ENCODE measurements at regions not wholly inside any gene's neighbourhood (a gene's known extent, or its start where the extent isn't known, plus 50 kb on each side); places are given as distances from the start of the nearest gene placed in this dataset.
A peak's percentile ranks its signal among the peaks of the same experiment; 100 is the strongest.

- H3K27ac ChIP-seq (ENCODE audit: low read depth, low read length) = no peak overlapping the region
- H2AFZ ChIP-seq (ENCODE audit: low read depth, low read length) = no peak overlapping the region
- no peak overlapping the region for H3K9ac ChIP-seq (ENCODE audit: low read length)
- no peak for FAIRE-seq
- Mint-ChIP-seq H3K27ac (ENCODE audit: unreplicated experiment) (no peak overlapping the region), H3K27me3 (ENCODE audit: low read depth, unreplicated experiment) (no peaks in the 10 kb centered on the region), H3K4me3 (ENCODE audit: unreplicated experiment) (no peak overlapping the region), H3K9me3 (ENCODE audit: unreplicated experiment) (peaks cover 7% of the 10 kb centered on the region), H3K4me1 (ENCODE audit: low read depth, unreplicated experiment) (peaks cover 29% of the 10 kb centered on the region), H3K36me3 (ENCODE audit: low read depth, unreplicated experiment) (no peaks in the 10 kb centered on the region)
- H3K9me3 ChIP-seq (ENCODE audit: insufficient read depth, low read depth, low read length) = no peaks in the 10 kb centered on the region
- H3K79me2 ChIP-seq (ENCODE audit: insufficient read depth, low read length) = no peaks in the 10 kb centered on the region
- H3K4me3 ChIP-seq (ENCODE audit: insufficient read depth, low read depth, low read length) = no peak overlapping the region
- peaks cover 50% of the 10 kb centered on the region for H3K4me1 ChIP-seq (ENCODE audit: insufficient read depth, low read length)
- no peaks in the 10 kb centered on the region for H3K27me3 ChIP-seq (ENCODE audit: insufficient read depth, low read length)
- H3K4me2 ChIP-seq (ENCODE audit: low read length) = no peak overlapping the region
- no peak for DNase-seq (ENCODE audit: low read depth)
- TF ChIP-seq EZH2 (IDR thresholded peaks at IDR 0.05; ENCODE audit: insufficient read depth, low read length) = no peak
- no peak for TF ChIP-seq CTCF (IDR thresholded peaks at IDR 0.05; ENCODE audit: insufficient read depth, low read depth, low read length)
- no peaks in the 10 kb centered on the region for H4K20me1 ChIP-seq (ENCODE audit: insufficient read depth, low read length)
- H3K36me3 ChIP-seq (ENCODE audit: insufficient read depth, low read length) = no peaks in the 10 kb centered on the region
Observed at GRCh38 chr14:50041980-50042379, 74.4 kb downstream of the VCPKMT start.

- TF ChIP-seq EZH2 (IDR thresholded peaks at IDR 0.05; ENCODE audit: insufficient read depth, low read length) (no peak), CTCF (IDR thresholded peaks at IDR 0.05; ENCODE audit: insufficient read depth, low read depth, low read length) (no peak)
- peaks cover 36% of the 10 kb centered on the region for H3K4me1 ChIP-seq (ENCODE audit: insufficient read depth, low read length)
- no peaks in the 10 kb centered on the region for H3K9me3 ChIP-seq (ENCODE audit: insufficient read depth, low read depth, low read length)
- Mint-ChIP-seq H3K36me3 (ENCODE audit: low read depth, unreplicated experiment) (peaks cover 2% of the 10 kb centered on the region), H3K27ac (ENCODE audit: unreplicated experiment) (no peak overlapping the region), H3K27me3 (ENCODE audit: low read depth, unreplicated experiment) (no peaks in the 10 kb centered on the region), H3K9me3 (ENCODE audit: unreplicated experiment) (peaks cover 7% of the 10 kb centered on the region), H3K4me1 (ENCODE audit: low read depth, unreplicated experiment) (peaks cover 22% of the 10 kb centered on the region), H3K4me3 (ENCODE audit: unreplicated experiment) (no peak overlapping the region)
- no peak overlapping the region for H3K4me2 ChIP-seq (ENCODE audit: low read length)
- peak overlapping the region; percentile 19 for H2AFZ ChIP-seq (ENCODE audit: low read depth, low read length)
- no peak for DNase-seq (ENCODE audit: low read depth)
- FAIRE-seq = peak; percentile 9
- H4K20me1 ChIP-seq (ENCODE audit: insufficient read depth, low read length) = no peaks in the 10 kb centered on the region
- no peak overlapping the region for H3K4me3 ChIP-seq (ENCODE audit: insufficient read depth, low read depth, low read length)
- H3K27me3 ChIP-seq (ENCODE audit: insufficient read depth, low read length) = no peaks in the 10 kb centered on the region
- no peaks in the 10 kb centered on the region for H3K36me3 ChIP-seq (ENCODE audit: insufficient read depth, low read length)
- peak overlapping the region; percentile 32 for H3K27ac ChIP-seq (ENCODE audit: low read depth, low read length)
- peak overlapping the region; percentile 7 for H3K9ac ChIP-seq (ENCODE audit: low read length)
- H3K79me2 ChIP-seq (ENCODE audit: insufficient read depth, low read length) = no peaks in the 10 kb centered on the region
Observed at GRCh38 chr14:50044042-50044651, 72.2 kb downstream of the VCPKMT start.

GRCh38 chr14:50045039-50045711, 71.2 kb downstream of the VCPKMT start:
- Mint-ChIP-seq H3K4me3 (ENCODE audit: unreplicated experiment) (no peak overlapping the region), H3K27me3 (ENCODE audit: low read depth, unreplicated experiment) (no peaks in the 10 kb centered on the region), H3K36me3 (ENCODE audit: low read depth, unreplicated experiment) (peaks cover 2% of the 10 kb centered on the region), H3K9me3 (ENCODE audit: unreplicated experiment) (peaks cover 7% of the 10 kb centered on the region), H3K27ac (ENCODE audit: unreplicated experiment) (peak overlapping the region; percentile 10), H3K4me1 (ENCODE audit: low read depth, unreplicated experiment) (peaks cover 15% of the 10 kb centered on the region)
- no peaks in the 10 kb centered on the region for H3K9me3 ChIP-seq (ENCODE audit: insufficient read depth, low read depth, low read length)
- peak; percentile 81 for DNase-seq (ENCODE audit: low read depth)
- H3K4me3 ChIP-seq (ENCODE audit: insufficient read depth, low read depth, low read length) = no peak overlapping the region
- H3K4me2 ChIP-seq (ENCODE audit: low read length) = peak overlapping the region; percentile 10
- H2AFZ ChIP-seq (ENCODE audit: low read depth, low read length) = no peak overlapping the region
- no peaks in the 10 kb centered on the region for H3K27me3 ChIP-seq (ENCODE audit: insufficient read depth, low read length)
- peak overlapping the region; percentile 40 for H3K27ac ChIP-seq (ENCODE audit: low read depth, low read length)
- H3K79me2 ChIP-seq (ENCODE audit: insufficient read depth, low read length) = no peaks in the 10 kb centered on the region
- FAIRE-seq = no peak
- H4K20me1 ChIP-seq (ENCODE audit: insufficient read depth, low read length) = no peaks in the 10 kb centered on the region
- H3K36me3 ChIP-seq (ENCODE audit: insufficient read depth, low read length) = no peaks in the 10 kb centered on the region
- H3K9ac ChIP-seq (ENCODE audit: low read length) = peak overlapping the region; percentile 8
- peaks cover 26% of the 10 kb centered on the region for H3K4me1 ChIP-seq (ENCODE audit: insufficient read depth, low read length)
- TF ChIP-seq CTCF (IDR thresholded peaks at IDR 0.05; ENCODE audit: insufficient read depth, low read depth, low read length) (no peak), EZH2 (IDR thresholded peaks at IDR 0.05; ENCODE audit: insufficient read depth, low read length) (no peak)

Measured in astrocyte (in vitro differentiated cells and primary cell).